ENCODE measurements at regions not wholly inside any gene's neighbourhood (a gene's known extent, or its start where the extent isn't known, plus 50 kb on each side); places are given as distances from the start of the nearest gene placed in this dataset.
A peak's percentile ranks its signal among the peaks of the same experiment; 100 is the strongest.

GRCh38 chr6:137775720-137776119 lies 91.3 kb upstream of the TNFAIP3 start:
- Histone ChIP-seq H3K36me3 (no peaks in the 10 kb centered on the region), H3K27me3 (no peaks in the 10 kb centered on the region), H3K4me1 (peaks cover 16 to 39% (median 26%) of the 10 kb centered on the region in 4 donors), H3K27ac (peak overlapping the region in 3 of 5 donors; percentile 34 to 61 (median 47)), H3K4me3 (no peak overlapping the region), H3K9me3 (no peaks in the 10 kb centered on the region)
- TF ChIP-seq, protein P1, sequence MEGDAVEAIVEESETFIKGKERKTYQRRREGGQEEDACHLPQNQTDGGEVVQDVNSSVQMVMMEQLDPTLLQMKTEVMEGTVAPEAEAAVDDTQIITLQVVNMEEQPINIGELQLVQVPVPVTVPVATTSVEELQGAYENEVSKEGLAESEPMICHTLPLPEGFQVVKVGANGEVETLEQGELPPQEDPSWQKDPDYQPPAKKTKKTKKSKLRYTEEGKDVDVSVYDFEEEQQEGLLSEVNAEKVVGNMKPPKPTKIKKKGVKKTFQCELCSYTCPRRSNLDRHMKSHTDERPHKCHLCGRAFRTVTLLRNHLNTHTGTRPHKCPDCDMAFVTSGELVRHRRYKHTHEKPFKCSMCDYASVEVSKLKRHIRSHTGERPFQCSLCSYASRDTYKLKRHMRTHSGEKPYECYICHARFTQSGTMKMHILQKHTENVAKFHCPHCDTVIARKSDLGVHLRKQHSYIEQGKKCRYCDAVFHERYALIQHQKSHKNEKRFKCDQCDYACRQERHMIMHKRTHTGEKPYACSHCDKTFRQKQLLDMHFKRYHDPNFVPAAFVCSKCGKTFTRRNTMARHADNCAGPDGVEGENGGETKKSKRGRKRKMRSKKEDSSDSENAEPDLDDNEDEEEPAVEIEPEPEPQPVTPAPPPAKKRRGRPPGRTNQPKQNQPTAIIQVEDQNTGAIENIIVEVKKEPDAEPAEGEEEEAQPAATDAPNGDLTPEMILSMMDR (IDR thresholded peaks at IDR 0.05), result no peak
- no peak for TF ChIP-seq EP300 (IDR thresholded peaks at IDR 0.05)
- TF ChIP-seq POLR2AphosphoS5 (IDR thresholded peaks at IDR 0.05), result no peak
- TF ChIP-seq POLR2A (IDR thresholded peaks at IDR 0.05), result no peak
- WGBS, 5 donors, result 42 to 64% (median 54%) methylated on average over 5 of the region's 5 CpGs
- intact Hi-C loops (cut with DNase I; ENCODE audit: low total_unique reads), result no loop called here
- DNase-seq, result peak in 1 of 2 donors; percentile 41

- intact Hi-C loops (cut with DNase I; ENCODE audit: low total_unique reads), result no loop called here
- Histone ChIP-seq H3K9me3 (no peaks in the 10 kb centered on the region), H3K27ac (peak overlapping the region in 4 of 5 donors; percentile 20 to 61 (median 40)), H3K4me3 (no peak overlapping the region), H3K4me1 (peaks cover 16 to 41% (median 28%) of the 10 kb centered on the region in 4 donors), H3K36me3 (no peaks in the 10 kb centered on the region), H3K27me3 (no peaks in the 10 kb centered on the region)
- no peak for DNase-seq
- 80 to 91% (median 88%) methylated on average over 9 of the region's 9 CpGs for WGBS, 5 donors
- TF ChIP-seq EP300 (IDR thresholded peaks at IDR 0.05) (no peak), POLR2AphosphoS5 (IDR thresholded peaks at IDR 0.05) (no peak)
- TF ChIP-seq, protein P1 (IDR thresholded peaks at IDR 0.05), result no peak
Measured at GRCh38 chr6:137776256-137776655, 90.8 kb upstream of the TNFAIP3 start.

GRCh38 chr6:137776786-137777686 lies 90.0 kb upstream of the TNFAIP3 start:
- WGBS, 5 donors, result 33 to 38% (median 35%) methylated on average over 15 of the region's 15 CpGs
- no peak overlapping the region for H3K4me3 ChIP-seq
- TF ChIP-seq EP300 (IDR thresholded peaks at IDR 0.05) (peak; percentile 57), POLR2AphosphoS5 (IDR thresholded peaks at IDR 0.05) (peak in 2 of 3 donors; percentile 47 to 64)
- TF ChIP-seq, protein P1 (IDR thresholded peaks at IDR 0.05), result no peak
- H3K27me3 ChIP-seq, result no peaks in the 10 kb centered on the region
- H3K36me3 ChIP-seq, result no peaks in the 10 kb centered on the region
- intact Hi-C loops (cut with DNase I; ENCODE audit: low total_unique reads), result no loop called here
- peak overlapping the region in 4 of 5 donors; percentile 20 to 61 (median 40) for H3K27ac ChIP-seq
- peak in 1 of 2 donors; percentile 83 for DNase-seq
- peaks cover 16 to 41% (median 30%) of the 10 kb centered on the region in 4 donors for H3K4me1 ChIP-seq
- no peaks in the 10 kb centered on the region for H3K9me3 ChIP-seq

GRCh38 chr6:137777687-137778075 lies 89.4 kb upstream of the TNFAIP3 start:
- 69 to 93% (median 88%) methylated on average over 1 of the region's 1 CpG for WGBS, 5 donors
- DNase-seq, result peak in 1 of 2 donors; percentile 43
- Histone ChIP-seq H3K4me3 (no peak overlapping the region), H3K36me3 (no peaks in the 10 kb centered on the region), H3K9me3 (no peaks in the 10 kb centered on the region), H3K27me3 (no peaks in the 10 kb centered on the region), H3K27ac (peak overlapping the region in 2 of 5 donors; percentile 15 to 47), H3K4me1 (peaks cover 16 to 41% (median 30%) of the 10 kb centered on the region in 4 donors)
- TF ChIP-seq, protein P1 (IDR thresholded peaks at IDR 0.05), result no peak
- TF ChIP-seq POLR2AphosphoS5 (IDR thresholded peaks at IDR 0.05), result no peak
- no peak for TF ChIP-seq EP300 (IDR thresholded peaks at IDR 0.05)
- TF ChIP-seq POLR2A (IDR thresholded peaks at IDR 0.05), result no peak
- intact Hi-C loops (cut with DNase I; ENCODE audit: low total_unique reads), result no loop called here
